ENCODE measurements at regions not wholly inside any gene's neighbourhood (a gene's known extent, or its start where the extent isn't known, plus 50 kb on each side); places are given as distances from the start of the nearest gene placed in this dataset.

GRCh38 chr7:46568420-46569132 is 647.5 kb upstream of the IGFBP3 start:
- H3K9me3 ChIP-seq (ENCODE audit: insufficient read depth in 2 of 2, low read depth in 1 of 2, low read length in 1 of 2), result no peaks in the 10 kb centered on the region
- H3K9ac ChIP-seq (replicated peaks in 1 of 4; ENCODE audit: extremely low read depth in 1 of 4, low read depth in 3 of 4, low read length in 3 of 4), result no peak overlapping the region
- H3K79me1 ChIP-seq (ENCODE audit: low read depth, low read length), result no peaks in the 10 kb centered on the region
- no peak overlapping the region for H2BK15ac ChIP-seq (ENCODE audit: low read length)
- H3K4ac ChIP-seq (replicated peaks; ENCODE audit: insufficient read length, low read depth, low read length), result no peak overlapping the region
- no peak overlapping the region for H3K27ac ChIP-seq (ENCODE audit: low read depth, low read length)
- ChIA-PET CTCF (ENCODE audit: partially characterized antibody) (no interaction called here), POLR2A (ENCODE audit: partially characterized antibody) (no interaction called here)
- no peak overlapping the region for H4K5ac ChIP-seq (ENCODE audit: insufficient read length, low read depth, low read length)
- no peak for DNase-seq (ENCODE audit: low read depth in 1 of 2, low spot score in 2 of 2)
- H4K91ac ChIP-seq (replicated peaks; ENCODE audit: insufficient read length, low read length), result no peak overlapping the region
- no peak overlapping the region for H2BK120ac ChIP-seq (replicated peaks; ENCODE audit: low read depth, low read length)
- H2BK20ac ChIP-seq (ENCODE audit: low read length), result no peak overlapping the region
- H2BK12ac ChIP-seq (ENCODE audit: low read depth, low read length), result no peak overlapping the region
- H3K27me3 ChIP-seq (replicated peaks in 1 of 4; ENCODE audit: control insufficient read depth in 3 of 4, extremely low read depth in 1 of 4, insufficient read depth in 3 of 4, low read length in 3 of 4), result no peaks in the 10 kb centered on the region
- no peak for FAIRE-seq
- no peak overlapping the region for H3K4me2 ChIP-seq (ENCODE audit: insufficient read depth in 1 of 2, low read depth in 2 of 2, low read length in 2 of 2)
- no peak overlapping the region; the same call in 1 of the 2 replicates for H4K8ac ChIP-seq (ENCODE audit: extremely low read depth, insufficient read depth, low read length)
- H2BK5ac ChIP-seq (ENCODE audit: low read depth, low read length), result no peak overlapping the region
- no peaks in the 10 kb centered on the region for H4K20me1 ChIP-seq (replicated peaks in 1 of 2; ENCODE audit: control insufficient read depth in 1 of 2, insufficient read depth in 2 of 2, low read length in 2 of 2)
- no peaks in the 10 kb centered on the region for H3K36me3 ChIP-seq (ENCODE audit: control insufficient read depth in 2 of 4, insufficient read depth in 4 of 4, low read length in 3 of 4)
- H3K23ac ChIP-seq (ENCODE audit: insufficient read length), result no peak overlapping the region
- no peak overlapping the region for H2AK5ac ChIP-seq (ENCODE audit: low read depth, low read length)
- WGBS, 2 experiments (ENCODE audit: extremely low coverage in 1 of 2, insufficient coverage in 1 of 2, insufficient read length in 1 of 2, insufficient replicate concordance in 2 of 2, low coverage in 1 of 2, low lambda C conversion rate in 2 of 2, missing lambda C conversion rate in 1 of 2), result 95% methylated on average over 10 of the region's 11 CpGs; no CpG with 5 or more reads in 1 of the 2 experiments
- H3K23me2 ChIP-seq (ENCODE audit: low read depth, low read length), result no peaks in the 10 kb centered on the region
- H2AFZ ChIP-seq (ENCODE audit: low read length), result peak overlapping the region; percentile 20; the same call in 1 of the 2 replicates
- H3K18ac ChIP-seq (ENCODE audit: extremely low read depth, low read length), result no peak overlapping the region
- H3K14ac ChIP-seq (ENCODE audit: insufficient read length), result no peak overlapping the region
- H3K4me3 ChIP-seq (ENCODE audit: extremely low read depth in 1 of 4, insufficient read depth in 2 of 4, low read depth in 3 of 4, low read length in 4 of 4), result no peak overlapping the region
- no peak overlapping the region for H3K56ac ChIP-seq (replicated peaks; ENCODE audit: insufficient read length, low read depth, low read length)
- TF ChIP-seq BCL11A (IDR thresholded peaks at IDR 0.05; ENCODE audit: low read depth in 2 of 2, low read length in 2 of 2) (no peak), CHD1 (IDR thresholded peaks at IDR 0.05; ENCODE audit: low read depth, low read length) (no peak), TEAD4 (IDR thresholded peaks at IDR 0.05; ENCODE audit: low read depth, low read length) (no peak)
- H3K79me2 ChIP-seq (ENCODE audit: control insufficient read depth in 1 of 2, insufficient read depth in 2 of 2, low read length in 2 of 2), result no peaks in the 10 kb centered on the region
- no peaks in the 10 kb centered on the region for H3K4me1 ChIP-seq (replicated peaks in 1 of 4; ENCODE audit: control insufficient read depth in 3 of 4, insufficient read depth in 4 of 4, low read length in 3 of 4)

Measured in H1 (cell line).